Prostate gland (tissue), 2 donors: ENCODE measurements at regions not wholly inside any gene's neighbourhood (a gene's known extent, or its start where the extent isn't known, plus 50 kb on each side); places are given as distances from the start of the nearest gene placed in this dataset.
"Not testable (repeated sequence)": the region's sequence is repeated elsewhere in the genome, so short reads cannot be mapped to it uniquely, and the experiment has no call there.

Source experiments
- POLR2A ChIP-seq: fragments of 450-650 bp; IDR thresholded peaks from one replicate; pipeline ENCODE4 v1.6.1; 2016; ENCODE audit warnings: antibody characterized with exemption, mild to moderate bottlenecking
- TF ChIP-seq, protein P1 (sequence below), 4 experiments: fragments of 200-600 bp in 2 of 4; fragments of 450-650 bp in 2 of 4; sonication (generic) in 2 of 4; IDR thresholded peaks; 1 replicate in 3 of 4; 2 replicates in 1 of 4; pipeline ENCODE4 v1.5.1; 2016 to 2019; ENCODE audit warnings: antibody characterized with exemption in 4 of 4, mild to moderate bottlenecking in 2 of 4, moderate library complexity in 2 of 4

DNA sequence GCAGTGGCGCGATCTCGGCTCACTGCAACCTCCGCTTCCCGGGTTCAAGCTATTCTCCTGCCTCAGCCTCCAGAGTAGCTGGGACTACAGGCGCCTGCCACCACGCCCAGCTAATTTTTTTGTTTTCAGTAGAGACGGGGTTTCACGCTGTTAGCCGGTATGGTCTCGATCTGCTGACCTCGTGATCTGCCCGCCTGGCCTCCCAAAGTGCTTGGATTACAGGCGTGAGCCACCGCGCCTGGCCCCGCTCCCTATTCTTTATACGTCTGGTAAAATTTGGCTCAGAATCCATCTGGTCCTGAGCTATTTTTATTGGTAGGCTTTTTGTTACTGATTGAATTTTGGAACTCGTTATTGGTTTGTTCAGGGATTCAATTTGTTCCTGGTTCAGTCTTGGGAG is 336.7 kb downstream of the AEBP2 start:
- TF ChIP-seq, protein P1, sequence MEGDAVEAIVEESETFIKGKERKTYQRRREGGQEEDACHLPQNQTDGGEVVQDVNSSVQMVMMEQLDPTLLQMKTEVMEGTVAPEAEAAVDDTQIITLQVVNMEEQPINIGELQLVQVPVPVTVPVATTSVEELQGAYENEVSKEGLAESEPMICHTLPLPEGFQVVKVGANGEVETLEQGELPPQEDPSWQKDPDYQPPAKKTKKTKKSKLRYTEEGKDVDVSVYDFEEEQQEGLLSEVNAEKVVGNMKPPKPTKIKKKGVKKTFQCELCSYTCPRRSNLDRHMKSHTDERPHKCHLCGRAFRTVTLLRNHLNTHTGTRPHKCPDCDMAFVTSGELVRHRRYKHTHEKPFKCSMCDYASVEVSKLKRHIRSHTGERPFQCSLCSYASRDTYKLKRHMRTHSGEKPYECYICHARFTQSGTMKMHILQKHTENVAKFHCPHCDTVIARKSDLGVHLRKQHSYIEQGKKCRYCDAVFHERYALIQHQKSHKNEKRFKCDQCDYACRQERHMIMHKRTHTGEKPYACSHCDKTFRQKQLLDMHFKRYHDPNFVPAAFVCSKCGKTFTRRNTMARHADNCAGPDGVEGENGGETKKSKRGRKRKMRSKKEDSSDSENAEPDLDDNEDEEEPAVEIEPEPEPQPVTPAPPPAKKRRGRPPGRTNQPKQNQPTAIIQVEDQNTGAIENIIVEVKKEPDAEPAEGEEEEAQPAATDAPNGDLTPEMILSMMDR (IDR thresholded peaks at IDR 0.05), result not testable (repeated sequence)
- TF ChIP-seq POLR2A, result not testable (repeated sequence)
